Activated CD4-positive, alpha-beta T cell treated with anti-CD3 and anti-CD28 coated beads for 36 hours (primary cell): ENCODE measurements at regions not wholly inside any gene's neighbourhood (a gene's known extent, or its start where the extent isn't known, plus 50 kb on each side); places are given as distances from the start of the nearest gene placed in this dataset.
A peak's percentile ranks its signal among the peaks of the same experiment; 100 is the strongest.

Source experiments
- ATAC-seq: fragments of 200-7000 bp; cut with Tn5 transposase; one replicate; pipeline ENCODE4 v1.10.0; 2021; ENCODE audit warnings: mild to moderate bottlenecking, moderate library complexity
- CTCF ChIA-PET: fragments of 350-600 bp; sonication (Branson Sonifier 250); formaldehyde crosslinking; loops from one replicate; lab custom pipeline; 2021; ENCODE audit warnings: antibody characterized with exemption; lab: Charles Lee
- POLR2A ChIA-PET: fragments of 350-600 bp; sonication (Branson Sonifier 250); formaldehyde crosslinking; loops from one replicate; lab custom pipeline; 2021; ENCODE audit warnings: antibody characterized with exemption, inconsistent platforms; lab: Charles Lee
- DNase-seq: peaks from one replicate; pipeline ENCODE4 v3.0.0-alpha.2; 2020
- H3K27ac Mint-ChIP-seq: one replicate; pipeline ENCODE4 v1.8.0; 2021; ENCODE audit warnings: mixed read lengths
- H3K27me3 Mint-ChIP-seq: one replicate; pipeline ENCODE4 v1.8.0; 2021; ENCODE audit warnings: mixed read lengths
- H3K36me3 Mint-ChIP-seq: one replicate; pipeline ENCODE4 v1.8.0; 2021; ENCODE audit warnings: low read depth, mixed read lengths
- H3K4me1 Mint-ChIP-seq: one replicate; pipeline ENCODE4 v1.8.0; 2021; ENCODE audit warnings: mixed read lengths
- H3K4me3 Mint-ChIP-seq: one replicate; pipeline ENCODE4 v1.8.0; 2021; ENCODE audit warnings: mild to moderate bottlenecking, moderate library complexity, mixed read lengths
- H3K9me3 Mint-ChIP-seq: one replicate; pipeline ENCODE4 v1.8.0; 2021; ENCODE audit warnings: low read depth, mixed read lengths
- intact Hi-C, 2 experiments: fragments of 100-400 bp; cut with DNase I in 1 of 2; cut with micrococcal nuclease in 1 of 2; formaldehyde crosslinking; loops; one replicate each; pipeline versions ENCODE4 v1.14.2 to v1.15.1; 2022 to 2024; cut with DNase I, micrococcal nuclease

DNA sequence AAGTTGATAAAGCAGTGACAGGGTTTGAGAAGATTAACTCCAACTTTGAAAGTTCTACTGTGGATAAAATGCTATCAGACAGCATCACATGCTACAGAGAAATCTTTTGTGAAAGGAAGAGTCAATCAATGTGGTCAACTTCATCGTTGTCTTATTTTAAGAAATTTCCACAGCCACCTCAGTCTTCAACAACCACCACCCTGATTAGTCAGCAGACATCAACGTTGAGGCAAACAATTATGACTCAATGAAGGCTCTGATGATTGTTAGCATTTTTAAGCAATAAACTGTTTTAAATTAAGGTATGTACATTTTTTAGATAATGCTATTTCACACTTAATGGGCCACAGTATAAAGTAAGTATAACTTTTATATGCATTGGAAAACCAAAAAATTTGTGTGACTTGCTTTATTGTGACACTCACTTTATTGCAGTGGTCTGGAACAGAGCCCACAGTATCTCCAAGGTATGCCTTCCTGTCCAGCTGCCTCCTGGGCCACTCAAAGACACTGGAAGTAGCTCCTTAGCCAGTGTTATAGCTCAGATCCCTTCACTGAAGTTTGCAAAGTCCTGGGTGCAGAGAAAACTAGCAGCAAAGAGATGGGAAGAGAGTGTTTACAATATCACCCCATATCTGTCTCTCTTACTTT, 293.1 kb downstream of the ARHGAP12 start:
- DNase-seq (no peak), ATAC-seq (peak; percentile 49)
- intact Hi-C loops: no loop called here
- peaks cover 3% of the 10 kb centered on the region for H3K27me3 Mint-ChIP-seq
- no peak overlapping the region for H3K4me3 Mint-ChIP-seq
- no peak overlapping the region for H3K27ac Mint-ChIP-seq
- H3K4me1 Mint-ChIP-seq: peaks cover 3% of the 10 kb centered on the region
- POLR2A ChIA-PET: interaction anchor here (0.6 to 1.1 kb wide), 2 partner anchors 12 to 72 kb away, joined by 3 read pairs; no protein-coding TSS in a partner anchor
- peaks cover 11% of the 10 kb centered on the region for H3K9me3 Mint-ChIP-seq
- CTCF ChIA-PET: no interaction called here
- no peaks in the 10 kb centered on the region for H3K36me3 Mint-ChIP-seq

DNA sequence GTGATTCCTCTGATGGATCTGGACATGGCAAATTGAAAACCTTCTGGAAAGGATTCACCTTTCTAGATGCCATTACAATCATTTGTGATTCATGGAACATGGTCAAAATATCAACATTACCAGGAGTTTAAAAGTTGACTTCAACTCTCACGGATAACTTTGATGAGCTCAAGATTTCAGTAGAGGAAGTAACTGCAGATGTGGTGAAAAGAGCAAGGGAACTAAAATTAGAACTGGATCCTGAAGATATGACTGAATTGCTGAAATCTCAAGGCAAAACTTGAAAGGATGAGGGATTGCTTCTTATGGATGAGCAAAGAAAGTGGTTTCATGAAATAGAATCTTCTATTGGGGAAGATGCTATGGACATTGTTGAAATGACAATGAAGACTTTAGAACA, 293.6 kb downstream of the ARHGAP12 start:
- no peak for DNase-seq
- ChIA-PET CTCF (interaction anchor here (2.0 kb wide), 1 partner anchor 12 kb away, joined by 8 read pairs; no protein-coding TSS in a partner anchor), POLR2A (interaction anchor here (1.1 kb wide), 1 partner anchor 72 kb away, joined by 3 read pairs; no protein-coding TSS in a partner anchor)
- Mint-ChIP-seq H3K36me3 (no peaks in the 10 kb centered on the region), H3K27me3 (peaks cover 3% of the 10 kb centered on the region), H3K4me1 (peaks cover 3% of the 10 kb centered on the region), H3K27ac (no peak overlapping the region), H3K4me3 (no peak overlapping the region), H3K9me3 (peaks cover 10% of the 10 kb centered on the region)
- ATAC-seq: no peak
- intact Hi-C loops: no loop called here

DNA sequence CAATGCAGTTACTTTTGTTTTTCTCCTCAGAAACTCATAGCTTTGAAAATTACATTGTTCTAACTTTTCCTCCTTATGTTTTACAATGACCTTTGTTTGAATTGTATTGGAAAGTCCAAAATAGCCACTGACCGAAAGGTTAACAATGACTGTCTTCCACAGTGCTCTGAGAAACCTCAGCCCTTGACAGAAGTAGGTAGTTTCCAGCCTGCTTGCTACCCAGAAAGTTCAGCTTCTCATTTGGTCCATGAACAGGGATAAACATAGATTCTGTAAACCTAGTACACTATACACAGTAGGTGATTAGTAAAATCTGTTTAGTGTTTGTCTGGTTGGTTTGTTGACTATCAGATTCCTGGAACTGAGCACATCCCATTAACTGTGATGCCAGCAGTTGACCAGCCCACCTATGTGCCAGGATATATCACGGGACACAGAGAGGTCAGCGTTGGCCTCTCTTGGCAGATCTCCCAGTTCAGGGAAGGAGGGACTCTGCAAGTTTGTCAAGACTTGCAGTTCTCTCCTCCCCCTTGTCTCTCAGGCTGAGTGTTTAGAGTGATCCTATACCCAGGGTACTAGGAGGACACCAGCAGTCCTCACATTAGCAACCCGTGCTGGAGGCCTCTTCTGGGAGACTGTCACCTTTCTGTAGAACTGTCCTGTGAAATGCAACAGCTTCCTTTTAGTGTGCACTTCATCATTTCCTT, 297.6 kb downstream of the ARHGAP12 start:
- intact Hi-C loops: no loop called here
- ChIA-PET POLR2A (no interaction called here), CTCF (no interaction called here)
- H3K4me3 Mint-ChIP-seq: no peak overlapping the region
- no peak for DNase-seq
- no peak overlapping the region for H3K27ac Mint-ChIP-seq
- peaks cover 12% of the 10 kb centered on the region for H3K9me3 Mint-ChIP-seq
- peaks cover 3% of the 10 kb centered on the region for H3K27me3 Mint-ChIP-seq
- ATAC-seq: no peak
- peaks cover under 1% of the 10 kb centered on the region for H3K36me3 Mint-ChIP-seq
- H3K4me1 Mint-ChIP-seq: peaks cover 3% of the 10 kb centered on the region

DNA sequence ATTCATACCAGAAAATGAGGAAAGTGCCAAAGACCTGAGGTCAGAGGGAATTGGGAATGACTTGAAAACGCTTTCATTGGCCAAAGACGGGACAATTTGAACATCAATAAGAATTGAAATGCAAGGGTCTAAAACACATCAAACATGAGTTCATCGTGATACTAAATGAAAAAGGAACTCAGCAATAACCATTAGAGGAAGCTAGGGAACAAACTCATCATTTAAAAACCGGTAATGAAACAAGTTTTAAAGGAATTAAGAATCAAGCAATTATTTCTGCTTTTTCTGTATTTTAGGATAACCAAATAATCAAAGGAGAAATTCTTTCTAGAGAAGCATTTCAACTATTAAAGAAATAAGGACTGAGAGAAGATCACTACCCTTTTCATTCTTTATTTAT, 303.1 kb downstream of the ARHGAP12 start:
- intact Hi-C loops: no loop called here
- Mint-ChIP-seq H3K9me3 (peaks cover 20% of the 10 kb centered on the region), H3K36me3 (peaks cover 2% of the 10 kb centered on the region), H3K27me3 (peaks cover 2% of the 10 kb centered on the region), H3K27ac (no peak overlapping the region), H3K4me3 (no peak overlapping the region), H3K4me1 (no peaks in the 10 kb centered on the region)
- DNase-seq (no peak), ATAC-seq (no peak)
- ChIA-PET CTCF (no interaction called here), POLR2A (no interaction called here)

DNA sequence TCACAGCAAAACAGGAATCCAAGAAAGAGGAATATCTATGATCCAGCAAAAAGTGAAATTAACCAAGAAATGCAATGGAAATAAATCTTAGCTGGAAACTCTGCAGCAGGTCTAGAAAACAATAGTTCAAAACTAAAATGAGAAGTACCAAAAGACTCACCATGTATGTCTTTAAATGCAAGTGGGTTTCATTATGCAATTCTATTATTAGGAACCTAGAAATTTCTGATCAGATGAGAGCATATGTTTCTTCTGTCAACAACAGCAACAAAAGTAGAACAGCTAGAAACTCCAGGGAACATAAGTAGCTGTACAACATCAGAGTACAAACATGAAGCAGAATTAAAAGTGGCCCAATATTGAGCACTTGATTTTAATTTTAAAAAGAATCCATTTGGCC, 304.0 kb downstream of the ARHGAP12 start:
- H3K9me3 Mint-ChIP-seq: peaks cover 20% of the 10 kb centered on the region

DNA sequence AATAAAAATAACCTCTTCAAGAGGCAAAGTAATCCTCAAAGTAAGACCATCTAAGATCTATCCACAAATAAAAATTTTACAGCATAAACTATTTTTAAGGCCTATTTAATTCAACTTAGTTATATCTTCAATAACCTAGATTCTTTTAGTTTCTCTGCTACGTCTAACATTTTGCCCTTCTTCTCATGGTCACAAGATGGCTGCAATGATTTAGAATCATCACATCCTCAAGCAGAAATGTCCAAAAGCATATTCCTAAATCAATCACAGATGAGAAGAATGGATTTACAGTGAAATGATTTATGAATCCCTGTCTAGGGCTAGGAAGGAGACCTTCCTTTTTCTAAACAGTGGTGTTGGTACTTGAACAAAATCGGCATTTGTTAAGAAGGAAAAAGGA, 304.7 kb downstream of the ARHGAP12 start:
- POLR2A ChIA-PET: no interaction called here
- Mint-ChIP-seq H3K27ac (no peak overlapping the region), H3K9me3 (peaks cover 20% of the 10 kb centered on the region), H3K4me3 (no peak overlapping the region), H3K36me3 (peaks cover 2% of the 10 kb centered on the region), H3K4me1 (no peaks in the 10 kb centered on the region), H3K27me3 (peaks cover 2% of the 10 kb centered on the region)
- ATAC-seq (no peak), DNase-seq (no peak)
- intact Hi-C loops: no loop called here
- CTCF ChIA-PET: interaction anchor here (0.7 kb wide), 1 partner anchor 9 kb away, joined by 3 read pairs; no protein-coding TSS in a partner anchor

More for the DNA sequence above, 304.0 kb downstream of the ARHGAP12 start:
- POLR2A ChIA-PET: interaction anchor here (0.6 kb wide), 1 partner anchor 526 kb away, joined by 3 read pairs; no protein-coding TSS in a partner anchor
- ATAC-seq: no peak
- H3K4me1 Mint-ChIP-seq: no peaks in the 10 kb centered on the region
- intact Hi-C loops: no loop called here
- peaks cover 2% of the 10 kb centered on the region for H3K27me3 Mint-ChIP-seq
- no peak for DNase-seq
- H3K36me3 Mint-ChIP-seq: peaks cover 2% of the 10 kb centered on the region
- no peak overlapping the region for H3K27ac Mint-ChIP-seq
- no peak overlapping the region for H3K4me3 Mint-ChIP-seq
- CTCF ChIA-PET: interaction anchor here (0.7 kb wide), 1 partner anchor 8 kb away, joined by 3 read pairs; no protein-coding TSS in a partner anchor

DNA sequence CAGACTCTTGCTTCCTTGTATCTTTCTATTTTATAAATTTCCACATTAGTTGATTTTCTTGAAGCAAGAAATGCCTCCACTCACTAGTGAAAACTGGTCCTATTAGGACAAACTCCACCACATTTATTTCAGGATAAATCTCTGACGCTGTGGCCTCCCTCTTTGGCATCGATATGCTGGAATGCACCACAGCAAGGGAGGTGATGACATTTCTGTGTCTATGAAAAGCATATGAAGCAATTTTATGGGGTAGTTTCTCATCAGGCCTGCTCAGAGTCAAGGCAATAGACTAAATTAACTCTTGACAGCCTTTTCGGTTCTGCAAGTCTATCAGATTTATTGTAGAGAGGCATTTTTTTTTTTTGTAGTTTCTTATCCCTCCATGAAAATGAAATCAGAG, 304.4 kb downstream of the ZEB1 start:
- ChIA-PET CTCF (no interaction called here), POLR2A (no interaction called here)
- peaks cover 2% of the 10 kb centered on the region for H3K27me3 Mint-ChIP-seq
- H3K36me3 Mint-ChIP-seq: peaks cover 2% of the 10 kb centered on the region
- peaks cover 20% of the 10 kb centered on the region for H3K9me3 Mint-ChIP-seq
- H3K27ac Mint-ChIP-seq: no peak overlapping the region
- H3K4me1 Mint-ChIP-seq: no peaks in the 10 kb centered on the region
- DNase-seq (no peak), ATAC-seq (no peak)
- intact Hi-C loops: no loop called here
- H3K4me3 Mint-ChIP-seq: no peak overlapping the region

DNA sequence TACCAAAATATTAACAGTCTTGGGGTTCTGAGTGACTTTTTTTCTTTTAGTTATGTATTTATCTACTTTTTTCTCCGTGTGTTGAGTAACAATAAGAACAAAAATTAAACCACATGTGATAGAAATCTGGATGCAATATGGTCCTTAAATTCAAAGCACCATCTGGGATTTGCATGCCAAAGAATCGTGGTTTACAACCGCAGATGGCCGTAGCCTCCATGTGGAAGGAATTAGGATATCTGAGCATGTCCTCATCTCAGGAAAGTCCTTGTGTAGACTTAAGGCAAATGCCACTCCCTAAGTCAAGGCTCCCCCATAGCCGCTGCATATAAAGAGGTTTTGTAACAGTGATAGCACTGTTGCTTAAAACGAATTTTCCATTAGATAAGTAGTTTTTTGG, 304.0 kb downstream of the ZEB1 start:
- peaks cover 2% of the 10 kb centered on the region for H3K27me3 Mint-ChIP-seq
- intact Hi-C loops: no loop called here
- no peak for DNase-seq
- H3K36me3 Mint-ChIP-seq: peaks cover 2% of the 10 kb centered on the region
- no peaks in the 10 kb centered on the region for H3K4me1 Mint-ChIP-seq
- H3K27ac Mint-ChIP-seq: no peak overlapping the region
- POLR2A ChIA-PET: no interaction called here
- peaks cover 20% of the 10 kb centered on the region for H3K9me3 Mint-ChIP-seq
- H3K4me3 Mint-ChIP-seq: no peak overlapping the region
- CTCF ChIA-PET: no interaction called here
- no peak for ATAC-seq

DNA sequence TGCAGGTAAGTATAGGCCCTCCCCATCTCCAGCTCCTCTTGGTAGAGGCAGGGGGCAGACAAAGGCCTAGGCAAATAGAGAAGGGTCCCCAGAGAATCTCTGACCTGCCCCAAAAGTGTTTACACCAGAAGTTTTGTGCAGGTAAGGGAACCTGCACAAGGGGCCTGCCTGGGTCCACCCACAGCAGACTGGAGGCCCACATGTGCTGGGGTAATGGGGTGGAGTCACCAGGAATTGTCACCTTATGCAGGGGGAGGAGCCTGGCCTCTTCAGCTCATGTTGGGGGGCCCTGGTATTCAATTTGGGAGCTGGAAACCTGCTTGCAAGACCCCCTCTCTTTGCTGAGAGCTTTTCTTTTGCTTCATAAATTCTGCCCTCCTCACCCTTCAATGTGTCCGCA, 302.7 kb downstream of the ZEB1 start:
- ChIA-PET POLR2A (no interaction called here), CTCF (no interaction called here)
- Mint-ChIP-seq H3K27me3 (peaks cover 2% of the 10 kb centered on the region), H3K4me1 (no peaks in the 10 kb centered on the region), H3K36me3 (peaks cover 2% of the 10 kb centered on the region), H3K4me3 (no peak overlapping the region), H3K9me3 (peaks cover 17% of the 10 kb centered on the region), H3K27ac (no peak overlapping the region)
- DNase-seq: no peak
- intact Hi-C loops: no loop called here
- no peak for ATAC-seq

DNA sequence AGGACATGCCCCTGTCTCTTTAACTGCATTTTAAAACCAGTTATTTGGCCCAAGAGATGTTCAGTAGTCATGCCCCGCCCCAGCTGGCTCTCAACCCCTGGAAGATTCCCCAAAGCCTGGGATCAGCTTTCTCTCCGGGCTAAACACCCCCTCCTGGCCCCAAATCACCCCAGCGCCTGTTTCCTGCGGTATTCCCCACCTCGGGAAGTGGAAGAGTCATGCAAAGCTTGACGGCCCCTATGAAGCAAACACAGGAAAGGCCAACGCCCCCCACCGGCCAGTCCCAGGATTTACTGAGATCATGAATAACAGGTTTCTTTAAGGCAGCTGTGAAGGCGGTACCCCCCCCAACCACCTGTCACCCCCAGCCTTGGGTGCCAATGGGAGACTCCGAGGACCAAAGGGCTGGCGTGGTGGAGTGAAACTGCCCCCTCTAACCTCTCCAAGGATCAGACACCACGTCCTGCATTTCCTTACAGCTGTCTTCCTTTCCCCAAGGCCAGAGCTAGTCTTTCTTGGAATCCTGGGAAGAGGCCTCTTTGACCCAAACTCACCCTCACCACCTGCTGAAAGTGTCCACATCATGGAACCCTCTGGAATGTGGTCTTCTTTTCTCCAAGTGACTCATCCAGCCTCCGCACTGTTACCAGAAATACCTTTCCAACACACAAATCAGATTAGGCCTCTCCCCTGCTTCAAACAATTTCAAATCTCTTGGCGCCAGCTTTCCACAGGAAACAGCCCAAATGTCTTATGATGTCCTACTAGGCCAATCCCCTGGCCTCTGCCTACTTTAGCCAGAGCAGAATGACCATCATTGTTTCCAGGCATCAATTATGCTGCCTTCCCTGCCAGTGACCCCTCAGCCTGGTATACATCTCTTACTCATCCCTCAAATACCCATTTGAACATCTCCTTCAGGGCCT, 301.5 kb downstream of the ZEB1 start:
- ChIA-PET POLR2A (no interaction called here), CTCF (interaction anchor here (0.7 kb wide), 1 partner anchor 534 kb away, joined by 4 read pairs; no protein-coding TSS in a partner anchor)
- H3K27me3 Mint-ChIP-seq: no peaks in the 10 kb centered on the region
- no peak overlapping the region for H3K27ac Mint-ChIP-seq
- H3K4me3 Mint-ChIP-seq: no peak overlapping the region
- ATAC-seq: no peak
- intact Hi-C loops: no loop called here
- H3K9me3 Mint-ChIP-seq: peaks cover 9% of the 10 kb centered on the region
- no peaks in the 10 kb centered on the region for H3K36me3 Mint-ChIP-seq
- DNase-seq: no peak
- no peaks in the 10 kb centered on the region for H3K4me1 Mint-ChIP-seq

DNA sequence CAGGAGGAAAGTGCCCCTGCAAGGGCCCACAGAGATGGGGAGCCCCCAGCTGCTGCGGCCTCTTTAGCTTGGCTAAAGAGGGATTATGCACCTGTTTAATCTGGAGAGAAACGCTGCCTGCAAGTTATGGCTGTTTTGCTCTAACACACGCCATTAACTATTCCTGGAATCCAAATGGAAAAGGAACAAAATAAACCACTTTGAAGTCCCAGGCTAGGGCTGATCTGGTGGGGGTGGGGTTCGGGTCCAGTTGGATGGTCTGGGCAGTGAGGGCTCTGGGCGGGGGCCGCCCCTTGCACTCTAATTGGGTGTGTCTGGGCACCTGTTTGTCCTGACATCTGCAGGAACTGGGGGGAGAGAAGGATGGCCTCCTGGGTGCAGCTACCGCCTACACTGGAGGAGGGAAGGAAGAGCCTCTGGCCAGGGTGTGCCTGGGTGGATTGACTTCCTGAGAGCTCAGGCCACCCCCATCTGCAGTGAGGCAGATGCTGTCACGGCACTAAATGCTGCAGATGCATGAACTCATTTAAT, 300.6 kb downstream of the ZEB1 start:
- DNase-seq (no peak), ATAC-seq (no peak)
- Mint-ChIP-seq H3K9me3 (peaks cover 7% of the 10 kb centered on the region), H3K4me3 (no peak overlapping the region), H3K36me3 (no peaks in the 10 kb centered on the region), H3K27me3 (no peaks in the 10 kb centered on the region), H3K4me1 (no peaks in the 10 kb centered on the region), H3K27ac (no peak overlapping the region)
- intact Hi-C loops: no loop called here
- ChIA-PET POLR2A (no interaction called here), CTCF (no interaction called here)
